Activated CD4-positive, alpha-beta T cell treated with anti-CD3 and anti-CD28 coated beads for 48 hours (primary cell): ENCODE measurements at regions not wholly inside any gene's neighbourhood (a gene's known extent, or its start where the extent isn't known, plus 50 kb on each side); places are given as distances from the start of the nearest gene placed in this dataset.
A peak's percentile ranks its signal among the peaks of the same experiment; 100 is the strongest.

Experiments
- DNase-seq: peaks from one replicate; pipeline ENCODE4 v3.0.0-alpha.2; 2020

DNA sequence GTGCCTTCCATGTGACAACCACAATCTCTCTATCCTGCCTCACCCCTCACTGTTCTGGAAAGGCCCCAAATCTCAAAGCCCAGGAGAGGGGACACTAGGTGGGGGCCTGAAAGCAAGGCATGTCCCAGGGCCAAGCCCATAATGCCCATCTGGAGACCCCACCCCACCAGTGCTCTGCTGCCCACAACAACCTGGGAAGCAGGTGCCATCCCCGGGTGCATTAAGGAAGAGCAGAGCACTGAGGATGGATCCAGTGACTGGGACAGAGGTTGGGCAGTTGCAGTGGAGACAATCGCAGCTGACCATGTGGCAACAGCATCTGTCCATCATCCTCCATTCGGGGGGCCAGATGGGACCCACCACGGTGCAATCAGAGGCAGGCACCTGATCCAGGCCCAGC lies 106.2 kb upstream of the PRR20G start:
- no peak for DNase-seq

DNA sequence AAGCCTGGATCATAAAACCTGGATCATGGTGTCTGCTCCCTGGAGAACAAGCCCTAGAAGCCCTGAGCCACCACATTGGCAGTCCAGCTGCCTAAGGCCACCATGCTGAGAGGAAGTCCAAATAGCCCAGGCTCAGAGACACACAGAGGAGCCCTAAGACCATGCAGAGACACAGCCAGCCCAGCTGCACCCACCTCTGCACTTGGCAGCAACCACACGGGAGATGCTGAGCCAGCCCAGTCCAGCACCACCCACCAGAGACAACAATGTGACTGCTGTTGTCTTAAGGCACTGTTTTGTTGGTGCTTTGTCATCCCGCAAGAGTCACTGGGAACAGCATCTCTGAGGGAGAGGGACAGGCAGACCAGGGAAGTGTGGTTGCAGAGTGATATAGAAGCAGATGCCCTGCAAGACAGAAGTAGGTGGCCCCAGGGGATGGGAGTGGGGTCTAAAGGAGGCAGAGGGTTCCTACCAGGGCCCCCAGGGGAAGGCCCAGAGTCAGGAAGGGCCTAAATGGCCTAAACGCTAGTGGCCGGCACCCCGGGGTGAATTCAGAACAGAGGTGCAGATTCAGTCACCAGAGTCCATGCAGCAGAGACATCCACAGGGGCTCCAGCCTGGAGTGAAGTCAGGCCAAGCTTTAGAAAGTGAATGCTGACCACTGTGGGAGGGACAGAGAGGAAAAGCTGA lies 105.4 kb upstream of the PRR20G start:
- DNase-seq: no peak

DNA sequence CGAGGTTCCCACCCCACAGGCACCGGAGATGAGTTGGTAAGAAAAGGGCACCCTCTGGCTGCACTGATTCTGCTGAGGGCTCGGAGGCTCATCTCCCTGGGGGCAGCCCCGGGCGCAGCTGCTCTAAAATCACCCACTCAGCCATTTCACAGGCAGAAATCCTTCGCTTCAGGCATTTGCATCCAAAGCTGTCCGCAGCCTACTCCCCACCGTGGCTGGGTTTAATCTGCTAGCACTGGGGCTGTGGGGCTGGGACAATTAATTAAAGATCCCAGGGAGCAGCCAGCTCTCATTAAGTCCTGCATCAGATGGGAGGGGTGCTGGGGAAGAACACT lies 104.3 kb upstream of the PRR20G start:
- DNase-seq: no peak

DNA sequence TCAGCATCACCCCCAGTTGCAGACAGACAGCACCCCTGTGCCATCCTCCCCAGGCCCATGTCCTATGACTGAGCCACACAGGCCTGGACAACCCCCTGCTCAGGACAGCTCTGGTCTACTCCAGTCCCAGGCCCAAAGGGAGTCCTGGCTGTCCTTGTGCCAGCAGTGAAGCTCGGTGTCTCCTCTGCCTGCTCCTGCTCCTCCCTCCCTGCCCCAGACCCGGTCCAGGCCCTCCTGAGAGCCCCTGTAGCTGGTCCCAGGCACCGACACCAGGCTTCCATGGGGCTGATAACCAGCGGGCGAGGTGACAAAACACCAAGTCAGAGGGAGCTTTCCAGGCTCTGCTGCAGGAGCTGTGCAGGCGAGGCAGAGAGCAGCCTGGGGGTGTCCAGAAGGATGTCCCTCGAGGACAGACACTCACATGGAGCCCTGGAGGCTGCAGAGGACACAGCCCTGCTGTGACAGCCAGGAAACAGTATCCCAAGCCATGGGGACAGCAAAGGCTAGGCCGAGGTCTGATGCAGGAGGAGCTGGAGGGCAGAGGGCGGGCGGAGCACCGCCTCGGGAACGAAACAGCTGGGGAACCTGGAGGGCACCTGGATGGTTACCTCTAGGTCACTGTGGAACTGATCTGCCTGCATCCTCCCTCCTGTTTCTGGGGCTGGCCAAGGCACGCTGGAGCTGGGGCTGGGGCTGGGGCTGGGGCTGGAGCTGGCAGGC lies 103.8 kb upstream of the PRR20G start:
- no peak for DNase-seq

DNA sequence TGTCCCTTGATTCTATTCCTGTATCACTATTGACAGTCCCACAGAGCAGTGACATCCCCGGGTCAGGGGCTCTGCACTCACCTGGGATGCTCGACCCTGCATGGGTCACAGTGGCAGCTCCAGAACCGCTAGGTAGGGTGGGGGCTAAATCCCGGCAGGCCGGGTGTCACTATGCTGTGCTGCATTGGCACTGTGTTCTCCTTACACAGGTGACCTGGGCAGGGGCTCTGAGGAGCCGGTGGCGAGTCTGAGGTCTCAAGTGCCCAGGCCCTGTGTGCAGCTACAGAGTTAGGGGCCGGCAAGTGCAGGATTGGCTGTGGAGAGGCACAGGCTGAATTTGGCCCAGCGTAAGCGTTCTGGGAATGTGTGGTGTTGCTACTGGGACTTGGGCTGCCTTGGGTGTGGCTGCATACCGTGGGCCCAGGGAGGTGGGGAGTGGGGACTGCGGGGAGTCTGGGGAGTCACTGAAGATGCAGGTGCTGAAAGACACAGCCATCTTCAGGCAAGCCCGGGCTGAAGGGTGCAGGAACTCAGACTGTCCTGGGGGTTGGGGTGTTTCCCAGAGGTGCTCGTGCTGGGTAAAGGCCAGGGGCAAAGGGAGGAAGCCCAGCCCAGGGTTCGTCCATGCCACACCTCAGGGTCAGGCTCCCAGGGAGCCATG lies 102.6 kb upstream of the PRR20G start:
- no peak for DNase-seq

DNA sequence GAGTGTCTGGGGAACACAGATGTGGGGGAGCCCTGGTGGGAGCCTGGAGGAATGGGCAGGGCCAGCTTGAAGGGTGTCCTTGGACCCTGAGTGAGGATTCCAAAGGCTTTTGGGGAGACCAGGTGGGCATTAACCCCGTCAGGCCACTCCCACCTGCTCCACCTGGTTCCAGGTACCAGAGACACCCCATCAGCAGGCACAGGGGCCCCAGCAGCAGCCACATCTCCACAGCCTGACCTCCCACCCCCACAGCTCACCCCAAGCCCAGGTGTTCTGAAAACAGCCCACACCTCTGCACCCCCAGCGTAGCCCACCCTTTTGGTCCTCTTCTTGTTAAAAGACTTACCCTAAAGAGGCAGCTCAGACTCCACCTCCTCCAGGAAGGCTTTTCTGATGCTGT lies 102.1 kb upstream of the PRR20G start:
- DNase-seq: no peak

DNA sequence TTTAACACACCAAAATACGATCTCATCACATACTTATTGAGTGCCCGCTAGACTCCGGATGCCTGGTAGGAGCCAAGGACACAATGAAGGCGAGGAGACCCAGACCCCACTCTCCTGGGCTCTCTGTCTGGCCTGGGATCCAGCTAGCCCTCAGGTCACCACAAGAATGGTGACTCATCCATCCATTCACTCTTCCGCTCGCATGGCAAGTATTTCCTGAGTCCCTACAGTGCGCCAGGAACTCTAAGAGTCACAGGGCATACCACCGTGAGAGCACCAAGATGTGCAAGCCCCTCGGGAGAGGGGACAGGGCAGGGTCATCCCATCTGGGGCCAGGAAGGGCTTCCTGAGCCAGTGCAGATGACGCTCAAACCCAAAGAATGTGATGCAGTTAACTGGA lies 101.6 kb upstream of the PRR20G start:
- no peak for DNase-seq

DNA sequence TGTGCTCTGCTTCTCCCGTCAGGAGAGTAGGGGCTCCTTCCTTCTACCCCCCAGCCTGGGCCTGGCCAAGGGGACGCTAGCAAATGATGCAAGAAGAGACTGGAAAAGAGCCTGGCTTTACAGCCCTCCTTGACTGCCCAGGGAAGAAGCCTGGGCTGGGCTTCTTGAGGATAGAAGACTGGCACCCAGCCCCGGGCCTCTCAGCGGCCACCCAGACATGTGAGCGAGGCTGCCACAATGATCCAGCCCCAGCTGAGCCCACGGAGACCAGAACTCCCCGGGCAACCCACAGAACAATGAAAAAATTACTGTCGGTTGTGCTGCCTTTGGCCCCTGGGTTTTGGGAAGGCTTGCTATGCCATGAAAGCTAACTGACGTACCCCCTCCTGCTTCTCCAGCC lies 100.6 kb upstream of the PRR20G start:
- no peak for DNase-seq

DNA sequence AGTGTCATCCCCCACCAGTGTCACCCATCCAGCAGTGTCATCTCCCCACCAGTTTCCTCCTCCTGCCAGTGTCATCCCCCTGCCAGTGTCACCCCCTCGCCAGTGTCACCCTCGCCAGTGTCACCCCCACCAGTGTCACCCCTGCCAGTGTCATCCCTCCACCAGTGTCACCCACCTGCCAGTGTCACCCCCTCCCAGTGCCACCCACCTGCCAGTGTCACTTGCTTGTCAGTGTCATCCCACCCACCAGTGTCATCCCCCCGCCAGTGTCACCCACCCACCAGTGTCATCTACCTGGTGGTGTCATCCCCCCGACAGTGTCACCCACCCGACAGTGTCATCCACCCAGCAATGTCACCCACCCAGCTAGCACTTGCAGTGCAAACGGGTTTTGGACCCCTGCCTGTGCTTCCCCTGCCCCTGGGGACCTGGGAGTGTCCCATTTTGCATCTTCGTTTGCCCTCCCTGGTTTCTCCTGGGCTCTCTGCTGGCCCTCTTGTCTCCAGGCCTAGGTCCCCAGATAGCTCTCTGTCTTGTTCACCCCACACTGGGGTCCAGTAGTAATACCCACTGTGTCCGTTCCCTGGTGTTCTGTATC lies 99.8 kb upstream of the PRR20G start:
- DNase-seq: no peak

DNA sequence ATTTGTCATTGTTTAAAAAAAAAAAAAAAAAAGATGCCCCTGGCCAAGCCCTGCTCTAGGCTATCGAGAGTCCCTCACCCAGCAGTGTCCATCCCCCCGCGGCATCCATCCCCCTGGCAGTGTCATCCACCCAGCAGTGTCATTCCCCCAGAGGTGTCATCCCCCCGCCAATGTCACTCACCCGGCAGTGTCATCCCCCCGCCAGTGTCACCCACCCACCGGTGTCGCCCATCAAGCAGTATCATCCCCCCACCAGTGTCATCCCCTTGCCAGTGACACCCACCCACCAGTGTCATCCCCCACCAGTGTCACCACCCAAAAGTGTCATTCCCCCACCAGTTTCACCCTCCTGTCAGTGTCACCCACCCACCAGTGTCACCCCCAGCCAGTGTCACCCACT lies 99.3 kb upstream of the PRR20G start:
- DNase-seq: no peak

DNA sequence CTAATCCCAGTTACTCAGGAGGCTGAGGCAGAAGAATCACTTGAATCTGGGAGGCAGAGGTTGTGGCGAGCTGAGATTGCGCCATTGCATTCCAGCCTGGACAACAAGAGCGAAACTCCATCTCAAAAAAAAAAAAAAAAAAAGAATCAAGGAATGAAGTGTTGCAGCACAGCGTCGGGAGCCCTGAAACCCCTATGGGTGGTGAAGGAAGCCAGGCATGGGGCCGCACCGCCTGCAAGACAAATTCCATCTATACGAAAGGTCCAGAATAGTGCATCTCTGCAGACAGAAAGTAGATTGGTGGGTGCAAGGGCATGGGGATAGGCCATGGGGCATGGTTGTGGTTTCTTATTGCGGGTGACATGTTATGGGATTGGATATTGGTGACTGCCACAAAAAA lies 98.6 kb upstream of the PRR20G start:
- no peak for DNase-seq

DNA sequence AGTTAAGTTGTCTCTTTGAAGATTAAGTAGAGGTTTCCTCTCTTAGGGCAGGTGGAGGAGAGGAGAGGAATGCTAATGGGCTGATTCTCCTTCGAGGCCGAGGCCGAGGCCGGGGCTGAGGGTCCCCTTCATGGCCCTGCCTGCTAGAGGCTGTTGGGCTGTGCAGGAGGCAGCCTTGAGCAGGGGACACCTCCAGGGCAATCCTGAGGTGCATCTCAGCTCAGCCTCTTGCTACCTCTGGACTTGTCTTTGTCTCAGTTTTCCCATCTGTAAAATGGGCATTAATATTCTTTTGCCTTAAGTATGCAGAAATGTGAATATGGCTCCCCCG lies 97.7 kb upstream of the PRR20G start:
- DNase-seq: no peak

DNA sequence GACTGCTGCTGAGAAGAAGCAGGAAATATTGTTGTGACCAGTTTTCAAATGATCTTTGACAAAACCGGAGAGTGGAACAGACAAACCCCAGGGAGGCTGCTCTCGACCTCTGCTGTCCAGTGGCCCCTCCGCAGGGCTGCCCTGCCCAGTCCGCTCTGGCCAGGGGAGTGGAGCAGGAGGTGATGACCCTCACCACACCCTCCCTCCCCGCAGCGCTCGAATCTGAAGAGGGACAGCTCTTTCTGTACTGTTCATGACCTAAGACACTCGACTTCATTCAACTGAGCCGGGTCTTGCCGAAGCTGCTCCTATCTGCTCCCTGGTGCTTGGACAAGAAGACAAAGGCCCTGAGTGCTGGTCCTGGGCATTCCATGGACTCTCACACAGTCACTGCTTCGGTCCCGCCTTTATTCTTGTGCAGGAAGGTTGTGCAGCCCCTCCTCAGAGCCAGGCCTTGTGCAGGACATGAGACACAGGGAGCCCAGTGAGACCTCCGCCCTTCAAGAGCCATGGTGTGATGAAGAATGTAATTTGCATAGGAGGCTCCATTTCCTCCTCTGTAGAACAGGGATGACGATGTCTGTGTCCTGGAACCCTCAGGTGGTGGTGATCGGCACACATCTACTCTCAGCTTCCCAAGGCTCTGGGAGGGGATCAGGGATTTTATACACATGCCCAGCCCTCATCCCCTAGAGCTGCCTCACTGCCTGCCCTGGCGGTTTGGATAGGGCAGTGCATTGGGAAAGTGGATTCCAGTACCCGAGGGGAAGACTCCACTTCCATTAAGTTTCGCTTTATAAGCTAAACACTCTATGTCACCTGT lies 97.1 kb upstream of the PRR20G start:
- DNase-seq: no peak

DNA sequence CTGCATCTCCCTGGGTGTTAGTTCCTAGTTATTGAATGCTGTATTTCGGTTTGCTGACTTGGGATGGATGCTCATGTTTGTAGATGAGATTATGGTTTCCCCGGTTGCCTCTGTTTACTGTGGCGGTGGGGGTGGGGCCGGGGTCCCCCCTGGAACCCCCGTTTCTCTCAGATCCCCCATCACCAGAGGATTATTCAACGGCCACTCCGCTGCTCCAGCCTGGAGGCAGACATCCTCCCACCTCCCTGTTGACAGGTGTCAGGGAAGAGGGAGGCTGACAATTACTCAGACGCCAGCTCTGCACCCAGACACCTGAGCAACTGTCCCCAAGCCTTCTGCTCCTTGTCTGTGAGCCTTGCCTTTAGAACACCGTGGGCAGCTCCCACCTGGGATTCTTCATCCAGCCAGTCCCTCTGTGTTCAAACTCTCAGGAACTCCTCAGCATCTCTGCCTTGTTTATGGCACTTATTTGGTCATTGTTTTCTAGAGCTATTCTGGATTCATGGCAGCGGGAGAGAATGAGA lies 95.9 kb upstream of the PRR20G start:
- DNase-seq: no peak

DNA sequence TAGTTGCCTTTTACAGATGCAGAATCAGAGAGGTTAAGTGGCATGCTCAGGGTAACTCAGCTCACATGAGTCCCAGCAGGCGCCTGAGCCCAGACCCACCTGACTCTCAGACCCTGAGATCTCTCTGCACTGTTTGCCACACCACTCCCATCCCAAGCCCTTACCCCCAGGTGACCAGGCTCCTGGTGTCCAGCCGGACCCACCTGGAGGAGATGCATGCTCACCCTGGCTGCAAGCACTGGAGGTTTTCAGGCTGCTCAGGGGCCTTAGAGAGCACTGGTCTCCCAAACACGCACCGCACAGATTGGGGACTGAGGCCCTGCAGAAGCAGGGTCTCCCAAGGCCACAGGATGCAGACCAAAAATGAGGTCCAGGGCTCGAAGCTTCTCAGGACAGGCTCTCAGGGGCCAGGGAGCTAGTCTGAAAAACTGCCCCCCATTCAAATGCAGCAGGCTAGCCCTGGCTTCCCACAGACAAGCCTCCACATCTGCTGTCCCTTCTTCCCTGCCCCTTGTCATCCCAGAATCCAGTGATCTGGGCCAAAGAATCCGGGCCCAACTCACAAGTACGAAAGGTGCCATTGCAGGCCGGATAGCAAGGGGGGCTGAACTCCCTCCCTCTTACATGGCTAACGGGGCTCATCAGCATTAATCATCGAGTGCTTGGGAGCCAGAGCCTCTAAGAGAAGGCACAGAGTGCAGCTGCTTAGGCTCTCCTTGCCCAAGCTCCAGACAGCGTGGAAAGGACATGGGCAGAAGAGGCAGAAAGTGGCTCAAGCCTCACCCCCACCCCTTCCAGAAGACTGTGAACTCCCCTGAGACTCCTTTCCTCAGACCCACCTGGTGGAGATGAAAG lies 90.2 kb upstream of the PRR20G start:
- no peak for DNase-seq

DNA sequence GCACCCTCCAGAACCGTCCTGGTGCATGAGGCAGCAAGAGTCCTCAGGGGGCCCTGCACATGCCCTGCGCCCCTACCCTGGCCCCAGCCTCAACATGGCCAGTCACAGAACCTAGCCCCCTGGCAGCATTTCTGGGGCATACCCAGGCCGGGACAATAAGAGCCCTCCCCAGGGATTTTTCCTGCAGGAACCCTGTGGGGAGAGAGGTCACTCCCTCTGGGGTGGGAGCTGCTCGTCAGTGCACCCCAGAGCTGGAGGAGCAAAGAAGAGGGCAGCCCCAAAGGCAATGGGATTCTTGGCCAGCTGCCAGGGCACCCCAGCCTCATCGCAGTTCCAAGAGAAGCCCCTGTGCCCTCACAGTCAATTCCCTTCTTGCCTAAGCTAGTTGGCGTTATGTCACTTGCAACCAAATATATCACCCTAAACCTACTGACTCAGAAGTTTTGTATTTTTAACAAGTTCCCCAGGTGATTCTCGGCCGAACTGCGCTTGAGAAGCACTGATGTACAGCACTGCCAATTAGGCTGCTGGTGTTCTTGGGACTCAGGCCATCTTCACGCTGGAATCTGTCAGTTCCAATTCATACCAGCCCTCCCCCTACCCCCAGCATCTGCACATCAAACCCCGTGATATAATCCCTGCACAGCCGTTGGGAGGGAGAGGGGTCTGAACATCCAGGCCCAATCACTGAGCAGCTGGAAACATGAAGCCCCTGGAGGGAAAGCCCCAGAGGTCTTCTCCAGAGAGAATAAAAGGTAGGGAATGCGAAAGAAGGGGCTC lies 87.5 kb upstream of the PRR20G start:
- no peak for DNase-seq

DNA sequence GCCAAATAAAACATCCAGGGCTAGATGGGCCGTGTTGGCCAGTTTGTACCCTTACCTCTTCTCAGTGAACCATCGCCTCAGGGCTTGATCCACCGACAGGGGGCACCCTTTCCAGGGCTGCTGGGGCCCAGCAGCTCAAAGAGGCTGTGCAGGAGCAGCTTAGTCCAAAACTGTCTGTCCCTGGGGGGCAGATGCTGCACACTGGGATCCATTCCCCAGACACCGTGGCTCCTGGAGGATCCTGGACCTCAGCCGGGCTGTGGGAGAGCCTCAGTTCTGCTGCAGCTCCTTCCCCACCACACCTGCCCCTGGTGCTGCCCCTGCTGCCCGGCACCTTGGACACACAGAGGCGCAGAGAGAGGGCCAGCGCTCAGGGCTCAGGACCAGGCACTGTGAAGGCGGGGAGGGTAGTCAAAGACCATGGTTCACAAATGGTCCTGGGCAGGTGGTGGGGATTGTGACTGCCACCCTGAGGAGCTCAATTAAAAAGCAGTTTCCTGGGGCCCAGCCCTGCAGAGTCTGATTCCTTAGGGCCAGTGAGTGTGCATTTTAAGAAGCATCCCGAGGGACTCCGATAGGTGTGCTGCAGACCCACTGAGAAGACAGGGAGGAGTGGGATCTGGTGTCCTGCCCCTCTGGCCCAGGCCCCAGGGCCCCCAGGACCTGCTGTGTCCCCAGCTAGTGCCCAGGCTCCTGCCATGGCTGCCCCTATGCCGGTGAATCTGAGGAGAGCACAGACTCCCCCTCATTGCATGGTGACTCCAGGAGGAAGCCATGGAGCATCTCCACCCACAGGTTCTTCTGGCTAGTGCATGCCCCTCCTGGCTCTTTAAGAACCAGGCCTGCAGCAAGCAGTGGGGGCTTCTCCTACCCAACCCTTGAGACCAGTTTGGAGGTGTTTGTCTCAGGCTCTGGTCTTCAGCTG lies 86.5 kb upstream of the PRR20G start:
- peak; percentile 51 for DNase-seq

DNA sequence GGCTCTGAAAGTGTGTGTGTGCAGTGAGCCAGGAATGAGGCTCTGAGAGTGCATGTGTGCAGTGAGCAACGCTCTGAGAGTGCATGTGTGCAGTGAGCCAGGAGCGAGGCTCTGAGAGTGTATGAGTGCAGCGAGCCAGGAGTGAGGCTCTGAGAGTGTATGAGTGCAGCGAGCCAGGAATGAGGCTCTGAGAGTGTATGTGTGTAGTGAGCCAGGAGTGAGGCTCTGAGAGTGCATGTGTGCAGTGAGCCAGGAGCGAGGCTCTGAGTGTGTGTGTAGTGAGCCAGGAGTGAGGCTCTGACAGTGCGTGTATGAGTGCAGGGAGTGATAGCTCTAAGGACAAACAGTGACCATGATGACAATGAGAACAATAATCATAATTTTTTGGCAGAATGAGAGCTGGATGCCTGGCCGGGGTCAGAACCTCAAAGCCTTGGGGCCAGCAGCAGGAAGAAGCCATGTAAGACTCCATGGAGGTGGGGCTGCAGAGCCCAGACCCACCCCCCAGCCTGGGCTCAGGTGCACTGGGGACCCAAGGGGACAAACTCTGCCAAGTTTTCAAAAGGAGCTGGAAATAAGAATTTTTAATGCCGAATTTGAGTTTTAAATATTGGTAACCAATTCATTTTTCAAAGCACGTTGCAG lies 85.7 kb upstream of the PRR20G start:
- no peak for DNase-seq

DNA sequence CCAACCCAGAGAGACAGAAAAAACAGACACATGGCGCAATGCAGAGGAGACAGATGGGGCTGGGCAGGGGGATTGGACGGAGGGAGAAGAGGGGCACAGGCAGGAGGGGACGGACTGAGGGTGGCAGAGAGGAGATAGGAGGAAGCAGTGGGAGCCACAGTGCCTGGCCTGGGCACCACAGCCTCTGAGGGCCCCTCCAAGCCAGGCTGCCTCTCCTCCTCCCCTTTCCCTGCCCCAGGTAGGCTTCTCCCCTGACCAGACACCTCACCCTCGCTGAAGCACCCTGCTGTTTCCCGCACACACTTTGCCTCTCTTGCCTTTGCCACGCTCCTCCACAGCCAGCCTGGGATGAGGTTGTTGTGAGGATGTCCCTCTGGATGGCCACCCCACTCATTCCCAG lies 84.0 kb upstream of the PRR20G start:
- no peak for DNase-seq

DNA sequence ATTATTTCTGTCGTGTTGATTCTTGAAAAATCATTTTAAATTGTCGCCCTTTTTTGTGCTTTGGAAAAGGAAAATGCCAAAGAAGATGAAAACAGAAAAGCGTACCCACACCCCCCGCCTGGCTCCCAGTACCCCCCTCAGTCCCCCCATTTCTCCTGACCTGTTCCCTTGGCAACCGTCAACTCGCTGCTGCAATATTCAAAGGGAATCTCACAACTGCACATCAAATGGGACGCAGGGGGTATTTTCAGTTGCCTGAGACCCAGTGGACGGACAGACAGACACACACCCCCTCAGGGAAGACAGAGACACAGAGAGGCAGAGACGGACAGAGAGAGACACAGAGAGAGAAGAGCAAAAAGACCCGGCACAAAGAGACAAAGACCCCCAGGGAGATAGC lies 83.5 kb upstream of the PRR20G start:
- no peak for DNase-seq
